Tibial nerve (tissue), 4 donors: ENCODE measurements at regions not wholly inside any gene's neighbourhood (a gene's known extent, or its start where the extent isn't known, plus 50 kb on each side); places are given as distances from the start of the nearest gene placed in this dataset.
A peak's percentile ranks its signal among the peaks of the same experiment; 100 is the strongest.

Experiments
- DNase-seq, 2 donors: peaks; one replicate each; pipeline ENCODE4 v3.0.0-alpha.2; 2019; ENCODE audit warnings: low spot score in 2 of 2
- H3K27ac ChIP-seq, 4 donors: fragments of 200-600 bp; sonication (generic) in 3 of 4; one replicate each; pipeline ENCODE4 v1.5.1; 2017 to 2019; ENCODE audit warnings: mild to moderate bottlenecking in 1 of 4
- H3K27me3 ChIP-seq, 2 donors: fragments of 200-600 bp; sonication (generic) in 1 of 2; one replicate each; pipeline versions ENCODE4 v1.5.1 to v1.6.0; 2017 to 2019
- H3K36me3 ChIP-seq, 3 donors: fragments of 200-600 bp; sonication (generic); one replicate each; pipeline ENCODE4 v1.5.1; 2018 to 2019
- H3K4me1 ChIP-seq, 4 donors: fragments of 200-600 bp; sonication (generic) in 3 of 4; one replicate each; pipeline ENCODE4 v1.5.1; 2017 to 2019
- H3K4me3 ChIP-seq, 4 donors: fragments of 200-600 bp; sonication (generic) in 3 of 4; one replicate each; pipeline ENCODE4 v1.5.1; 2017 to 2019; ENCODE audit warnings: mild to moderate bottlenecking in 1 of 4, moderate library complexity in 1 of 4
- H3K9me3 ChIP-seq, 4 donors: fragments of 200-600 bp; sonication (generic) in 3 of 4; one replicate each; pipeline ENCODE4 v1.5.1; 2017 to 2019
- EP300 ChIP-seq, 2 donors: sonication (generic); formaldehyde crosslinking; IDR thresholded peaks; one replicate each; pipeline ENCODE4 v1.6.1; 2017; ENCODE audit warnings: antibody characterized with exemption in 2 of 2, mild to moderate bottlenecking in 1 of 2
- POLR2A ChIP-seq, 2 donors: fragments of 450-650 bp; IDR thresholded peaks; one replicate each; pipeline ENCODE4 v1.6.1; 2017; ENCODE audit warnings: antibody characterized with exemption in 2 of 2, mild to moderate bottlenecking in 2 of 2, moderate library complexity in 2 of 2
- WGBS, 2 donors: methylation state at CpG; one replicate each; pipeline ENCODE4 v1.1.5; 2018; 5-methylcytosine and 5-hydroxymethylcytosine counted together
- TF ChIP-seq, protein P1 (sequence below), 5 experiments: fragments of 200-600 bp in 3 of 5; fragments of 450-650 bp in 2 of 5; sonication (generic) in 3 of 5; IDR thresholded peaks; one replicate each; pipeline ENCODE4 v1.5.1; 2016 to 2019; ENCODE audit warnings: antibody characterized with exemption in 5 of 5, mild to moderate bottlenecking in 3 of 5, moderate library complexity in 2 of 5

DNA sequence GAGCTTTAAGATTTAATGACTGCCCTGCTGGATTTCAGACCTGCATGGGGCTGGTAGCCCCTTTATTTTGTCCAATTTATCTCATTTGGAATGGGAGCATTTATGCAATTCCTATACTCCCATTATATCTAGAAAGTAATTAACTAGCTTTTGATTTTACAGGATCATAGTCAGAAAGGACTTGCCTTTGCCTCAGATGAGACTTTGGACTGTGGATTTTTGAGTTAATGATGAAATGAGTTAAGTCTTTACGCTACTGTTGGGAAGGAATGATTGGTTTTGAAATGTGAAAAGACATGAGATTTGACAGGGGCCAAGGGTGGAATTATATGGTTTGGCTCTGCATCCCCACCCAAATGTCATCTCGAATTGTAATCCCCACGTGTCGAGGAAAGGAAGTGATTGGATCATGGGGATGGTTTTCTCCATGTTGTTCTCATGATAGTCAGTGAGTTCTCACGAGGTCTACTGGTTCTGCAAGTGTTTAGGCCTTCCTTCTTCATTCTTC, 213.1 kb upstream of the DCN start:
- no peaks in the 10 kb centered on the region for H3K4me1 ChIP-seq
- H3K27ac ChIP-seq = no peak overlapping the region
- 67 to 71% methylated on average over 5 of the region's 5 CpGs for WGBS, 2 donors
- peaks cover 0 to 16% (median 2%) of the 10 kb centered on the region in 4 donors for H3K9me3 ChIP-seq
- H3K36me3 ChIP-seq = no peaks in the 10 kb centered on the region
- no peaks in the 10 kb centered on the region for H3K27me3 ChIP-seq
- no peak for DNase-seq
- H3K4me3 ChIP-seq = no peak overlapping the region
- TF ChIP-seq EP300 (IDR thresholded peaks at IDR 0.05) (no peak), POLR2A (IDR thresholded peaks at IDR 0.05) (no peak)
- TF ChIP-seq, protein P1, sequence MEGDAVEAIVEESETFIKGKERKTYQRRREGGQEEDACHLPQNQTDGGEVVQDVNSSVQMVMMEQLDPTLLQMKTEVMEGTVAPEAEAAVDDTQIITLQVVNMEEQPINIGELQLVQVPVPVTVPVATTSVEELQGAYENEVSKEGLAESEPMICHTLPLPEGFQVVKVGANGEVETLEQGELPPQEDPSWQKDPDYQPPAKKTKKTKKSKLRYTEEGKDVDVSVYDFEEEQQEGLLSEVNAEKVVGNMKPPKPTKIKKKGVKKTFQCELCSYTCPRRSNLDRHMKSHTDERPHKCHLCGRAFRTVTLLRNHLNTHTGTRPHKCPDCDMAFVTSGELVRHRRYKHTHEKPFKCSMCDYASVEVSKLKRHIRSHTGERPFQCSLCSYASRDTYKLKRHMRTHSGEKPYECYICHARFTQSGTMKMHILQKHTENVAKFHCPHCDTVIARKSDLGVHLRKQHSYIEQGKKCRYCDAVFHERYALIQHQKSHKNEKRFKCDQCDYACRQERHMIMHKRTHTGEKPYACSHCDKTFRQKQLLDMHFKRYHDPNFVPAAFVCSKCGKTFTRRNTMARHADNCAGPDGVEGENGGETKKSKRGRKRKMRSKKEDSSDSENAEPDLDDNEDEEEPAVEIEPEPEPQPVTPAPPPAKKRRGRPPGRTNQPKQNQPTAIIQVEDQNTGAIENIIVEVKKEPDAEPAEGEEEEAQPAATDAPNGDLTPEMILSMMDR (IDR thresholded peaks at IDR 0.05) = no peak

DNA sequence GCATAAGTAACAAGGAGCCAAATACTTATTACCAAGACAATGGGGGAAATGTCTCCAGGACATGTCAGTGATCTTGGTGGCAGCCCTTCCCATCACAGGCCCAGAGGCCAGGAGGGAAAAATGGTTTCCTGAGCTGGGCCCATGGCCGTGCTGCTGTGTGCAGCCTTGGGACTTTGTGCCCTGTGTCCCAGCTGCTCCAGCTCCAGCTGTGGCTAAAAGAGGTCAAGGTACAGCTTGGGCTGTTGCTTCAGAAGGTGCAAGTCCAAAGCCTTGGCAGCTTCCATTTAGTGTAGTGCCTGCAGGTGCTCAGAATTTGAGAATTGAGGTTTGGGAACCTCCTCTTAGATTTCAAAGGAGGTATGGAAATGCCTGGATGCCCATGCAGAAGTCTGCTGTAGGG, 212.3 kb upstream of the DCN start:
- 78 to 100% methylated on average over 1 of the region's 1 CpG for WGBS, 2 donors
- no peak for DNase-seq
- no peaks in the 10 kb centered on the region for H3K36me3 ChIP-seq
- no peak overlapping the region for H3K4me3 ChIP-seq
- no peak overlapping the region for H3K27ac ChIP-seq
- H3K4me1 ChIP-seq = no peaks in the 10 kb centered on the region
- peaks cover 0 to 16% (median 2%) of the 10 kb centered on the region in 4 donors for H3K9me3 ChIP-seq
- TF ChIP-seq EP300 (IDR thresholded peaks at IDR 0.05) (no peak), POLR2A (IDR thresholded peaks at IDR 0.05) (no peak)
- TF ChIP-seq, protein P1 (IDR thresholded peaks at IDR 0.05) = no peak
- H3K27me3 ChIP-seq = no peaks in the 10 kb centered on the region

DNA sequence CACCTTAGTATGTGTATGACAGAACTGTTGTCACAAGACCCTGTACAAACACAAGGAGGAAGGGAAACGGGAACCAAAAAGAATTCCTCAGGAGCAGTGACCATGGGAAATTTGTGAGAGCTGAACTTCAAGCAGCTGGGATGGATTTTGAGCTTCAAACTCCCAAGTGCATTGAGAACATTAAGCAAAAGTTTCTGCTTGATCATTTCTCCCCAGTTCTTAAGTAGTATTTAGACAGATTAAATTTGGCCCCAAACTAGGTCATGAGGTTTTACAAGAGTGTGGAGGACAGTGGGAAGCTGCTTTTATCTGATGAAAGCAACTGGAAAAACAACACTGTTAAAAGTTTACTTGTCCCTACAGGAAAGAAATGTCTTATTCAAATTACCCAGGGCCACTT, 206.0 kb upstream of the DCN start:
- TF ChIP-seq EP300 (IDR thresholded peaks at IDR 0.05) = no peak
- TF ChIP-seq, protein P1 (IDR thresholded peaks at IDR 0.05) = no peak
- TF ChIP-seq POLR2A (IDR thresholded peaks at IDR 0.05) = no peak
- 24 to 25% methylated on average over 1 of the region's 1 CpG for WGBS, 2 donors
- H3K9me3 ChIP-seq = peaks cover 0 to 16% (median 2%) of the 10 kb centered on the region in 4 donors
- H3K27ac ChIP-seq = peak overlapping the region in 1 of 4 donors; percentile 52
- H3K36me3 ChIP-seq = no peaks in the 10 kb centered on the region
- H3K4me1 ChIP-seq = no peaks in the 10 kb centered on the region
- DNase-seq = no peak
- H3K27me3 ChIP-seq = no peaks in the 10 kb centered on the region
- H3K4me3 ChIP-seq = no peak overlapping the region

DNA sequence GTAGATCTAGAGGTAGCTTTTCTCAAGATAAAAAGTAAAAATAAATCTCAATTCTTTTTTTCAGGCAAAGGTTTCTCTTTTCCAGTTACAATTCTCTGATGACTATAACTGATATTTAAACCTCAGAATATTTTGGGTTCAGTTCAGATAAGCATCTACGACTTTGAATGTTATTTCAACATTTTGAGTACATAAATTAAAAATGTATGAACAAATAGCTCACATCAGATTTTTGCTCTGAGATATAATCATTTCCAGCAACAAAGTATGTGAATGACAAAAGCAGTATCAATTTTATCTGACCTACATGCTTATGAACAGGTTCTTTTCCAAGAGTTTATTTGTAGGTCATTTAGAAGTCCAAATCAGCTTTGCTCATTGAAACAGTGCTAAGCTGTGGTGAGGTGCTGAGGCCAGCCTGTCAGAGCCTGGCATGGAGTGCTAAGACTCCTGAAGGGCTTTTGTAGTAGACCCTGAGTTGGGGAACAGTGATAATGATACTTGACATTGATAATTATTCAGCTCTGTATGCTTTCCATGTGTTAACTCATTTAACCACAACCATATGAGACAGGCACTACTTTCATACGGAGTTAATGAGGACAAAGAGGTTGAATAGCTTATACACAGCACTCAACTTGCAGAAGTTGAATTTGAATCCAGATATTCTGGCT, 205.0 kb upstream of the DCN start:
- Histone ChIP-seq H3K27me3 (no peaks in the 10 kb centered on the region), H3K4me3 (no peak overlapping the region), H3K9me3 (peaks cover 0 to 14% (median 2%) of the 10 kb centered on the region in 4 donors), H3K27ac (peak overlapping the region in 1 of 4 donors; percentile 52), H3K4me1 (no peaks in the 10 kb centered on the region), H3K36me3 (no peaks in the 10 kb centered on the region)
- no peak for DNase-seq
- WGBS, 2 donors = 68 to 78% methylated on average over 2 of the region's 2 CpGs
- TF ChIP-seq EP300 (IDR thresholded peaks at IDR 0.05) (no peak), POLR2A (IDR thresholded peaks at IDR 0.05) (no peak)
- TF ChIP-seq, protein P1 (IDR thresholded peaks at IDR 0.05) = no peak

DNA sequence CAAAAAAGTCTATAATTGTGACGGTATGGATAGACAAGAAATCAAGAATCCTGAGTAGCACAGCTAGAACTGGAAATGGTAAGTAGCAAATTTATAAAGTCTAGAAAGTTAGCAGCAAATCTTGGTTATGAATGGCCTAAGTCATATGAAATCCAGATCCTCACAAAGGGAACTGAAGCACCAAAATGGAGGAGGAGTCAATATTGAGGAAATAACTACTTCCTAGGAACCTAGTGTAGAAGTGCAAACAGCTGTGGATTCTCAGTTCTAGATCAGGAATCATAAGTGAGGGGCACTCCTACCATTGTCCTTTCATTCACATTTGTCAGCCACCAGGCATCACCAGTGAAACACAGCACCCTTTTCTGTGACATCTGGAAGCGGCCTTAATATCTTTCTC, 202.2 kb upstream of the DCN start:
- peaks cover 0 to 11% (median 0%) of the 10 kb centered on the region in 4 donors for H3K4me1 ChIP-seq
- no peak overlapping the region for H3K4me3 ChIP-seq
- TF ChIP-seq, protein P1 (IDR thresholded peaks at IDR 0.05) = no peak
- TF ChIP-seq EP300 (IDR thresholded peaks at IDR 0.05) (no peak), POLR2A (IDR thresholded peaks at IDR 0.05) (no peak)
- no peaks in the 10 kb centered on the region for H3K9me3 ChIP-seq
- DNase-seq = no peak
- 92 to 99% methylated on average over 2 of the region's 2 CpGs for WGBS, 2 donors
- no peak overlapping the region for H3K27ac ChIP-seq
- H3K36me3 ChIP-seq = no peaks in the 10 kb centered on the region
- H3K27me3 ChIP-seq = no peaks in the 10 kb centered on the region
